ENCODE measurements at regions not wholly inside any gene's neighbourhood (a gene's known extent, or its start where the extent isn't known, plus 50 kb on each side); places are given as distances from the start of the nearest gene placed in this dataset.
"Not testable (repeated sequence)": the region's sequence is repeated elsewhere in the genome, so short reads cannot be mapped to it uniquely, and the experiment has no call there.

DNA sequence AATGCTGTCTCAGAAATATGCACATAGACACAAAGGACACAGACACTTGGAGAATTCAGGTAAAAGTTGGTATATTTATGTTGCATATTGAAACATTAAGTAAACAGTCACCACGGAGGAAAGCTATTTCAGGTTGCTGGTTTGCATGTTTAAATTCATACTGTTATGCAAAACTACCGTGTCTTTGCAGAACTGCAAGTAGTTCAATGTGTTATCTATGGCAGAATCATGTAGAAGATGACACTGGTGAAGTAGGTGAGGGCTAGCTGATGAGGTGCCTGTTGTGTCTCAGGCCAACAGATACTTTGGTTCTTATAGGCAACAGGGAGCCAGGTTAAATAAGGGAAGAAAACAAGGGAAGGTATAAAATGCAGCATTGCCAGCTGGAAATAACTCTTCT is 511.3 kb downstream of the DIPK2A start:
- Histone ChIP-seq H3K9me3 (no peaks in the 10 kb centered on the region), H3K36me3 (replicated peaks in 1 of 2; ENCODE audit: insufficient read depth in 1 of 2, low read depth in 2 of 2) (no peaks in the 10 kb centered on the region), H3K27ac (no peak overlapping the region), H3K4me1 (no peaks in the 10 kb centered on the region), H3K27me3 (no peaks in the 10 kb centered on the region), H3K4me3 (no peak overlapping the region)
- ATAC-seq (no peak), DNase-seq (no peak)
- intact Hi-C loops (cut with DNase I) = no loop called here
- WGBS, 2 donors = 41 to 53% methylated on average over 2 of the region's 2 CpGs
- TF ChIP-seq, protein P1, sequence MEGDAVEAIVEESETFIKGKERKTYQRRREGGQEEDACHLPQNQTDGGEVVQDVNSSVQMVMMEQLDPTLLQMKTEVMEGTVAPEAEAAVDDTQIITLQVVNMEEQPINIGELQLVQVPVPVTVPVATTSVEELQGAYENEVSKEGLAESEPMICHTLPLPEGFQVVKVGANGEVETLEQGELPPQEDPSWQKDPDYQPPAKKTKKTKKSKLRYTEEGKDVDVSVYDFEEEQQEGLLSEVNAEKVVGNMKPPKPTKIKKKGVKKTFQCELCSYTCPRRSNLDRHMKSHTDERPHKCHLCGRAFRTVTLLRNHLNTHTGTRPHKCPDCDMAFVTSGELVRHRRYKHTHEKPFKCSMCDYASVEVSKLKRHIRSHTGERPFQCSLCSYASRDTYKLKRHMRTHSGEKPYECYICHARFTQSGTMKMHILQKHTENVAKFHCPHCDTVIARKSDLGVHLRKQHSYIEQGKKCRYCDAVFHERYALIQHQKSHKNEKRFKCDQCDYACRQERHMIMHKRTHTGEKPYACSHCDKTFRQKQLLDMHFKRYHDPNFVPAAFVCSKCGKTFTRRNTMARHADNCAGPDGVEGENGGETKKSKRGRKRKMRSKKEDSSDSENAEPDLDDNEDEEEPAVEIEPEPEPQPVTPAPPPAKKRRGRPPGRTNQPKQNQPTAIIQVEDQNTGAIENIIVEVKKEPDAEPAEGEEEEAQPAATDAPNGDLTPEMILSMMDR (IDR thresholded peaks at IDR 0.05) = no peak
- no peak for TF ChIP-seq POLR2A (IDR thresholded peaks at IDR 0.05)

DNA sequence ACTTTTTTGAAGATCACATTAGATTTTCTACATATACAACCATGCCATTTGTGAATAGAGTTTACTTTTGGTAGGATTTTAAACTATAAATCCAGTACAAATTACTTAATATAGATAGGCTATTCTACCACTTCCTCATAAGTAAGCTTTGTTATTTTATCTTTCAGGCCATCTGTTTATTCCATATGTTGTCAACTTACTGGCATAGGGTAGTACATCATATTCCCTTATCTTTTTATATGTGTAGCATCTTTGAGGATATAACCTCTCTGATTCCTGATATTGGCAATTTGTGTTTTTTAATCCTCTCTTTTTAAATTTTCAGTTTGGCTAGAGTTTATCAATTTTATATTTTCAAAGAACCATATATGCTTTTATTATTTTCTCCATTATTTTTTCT is 515.4 kb downstream of the DIPK2A start:
- no peak for TF ChIP-seq POLR2A (IDR thresholded peaks at IDR 0.05)
- TF ChIP-seq, protein P1 (IDR thresholded peaks at IDR 0.05) = no peak
- no peak for DNase-seq
- ATAC-seq = no peak

DNA sequence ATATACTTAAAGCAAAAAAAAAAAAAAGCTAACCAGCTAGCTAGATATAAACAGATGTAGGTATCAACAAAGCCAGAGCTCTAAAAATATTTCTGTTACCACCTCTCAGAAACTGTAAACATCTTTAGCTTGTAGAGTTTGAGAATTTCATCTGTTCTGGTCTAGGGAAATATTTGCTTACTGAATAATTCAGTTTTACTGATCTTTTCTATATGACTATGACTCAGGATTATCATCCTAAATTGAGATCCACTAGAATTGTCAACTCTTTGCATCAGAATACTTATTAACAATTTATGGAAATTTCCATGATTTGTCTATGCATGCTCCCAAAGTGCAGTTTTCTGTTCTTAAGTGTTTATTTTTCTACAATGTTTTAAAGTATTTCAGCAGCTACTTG is 517.3 kb downstream of the DIPK2A start:
- intact Hi-C loops (cut with DNase I) = no loop called here
- ATAC-seq (no peak), DNase-seq (no peak)
- Histone ChIP-seq H3K4me1 (no peaks in the 10 kb centered on the region), H3K36me3 (replicated peaks in 1 of 2; ENCODE audit: insufficient read depth in 1 of 2, low read depth in 2 of 2) (no peaks in the 10 kb centered on the region), H3K27me3 (no peaks in the 10 kb centered on the region), H3K9me3 (no peaks in the 10 kb centered on the region), H3K27ac (no peak overlapping the region), H3K4me3 (no peak overlapping the region)
- TF ChIP-seq, protein P1 (IDR thresholded peaks at IDR 0.05) = no peak
- TF ChIP-seq POLR2A (IDR thresholded peaks at IDR 0.05) = no peak

More for the DNA sequence above, 515.4 kb downstream of the DIPK2A start:
- H3K27me3 ChIP-seq = no peaks in the 10 kb centered on the region
- no peaks in the 10 kb centered on the region for H3K9me3 ChIP-seq
- no peaks in the 10 kb centered on the region for H3K4me1 ChIP-seq
- no peak overlapping the region for H3K4me3 ChIP-seq
- intact Hi-C loops (cut with DNase I) = no loop called here
- H3K36me3 ChIP-seq (replicated peaks in 1 of 2; ENCODE audit: insufficient read depth in 1 of 2, low read depth in 2 of 2) = no peaks in the 10 kb centered on the region
- no peak overlapping the region for H3K27ac ChIP-seq

DNA sequence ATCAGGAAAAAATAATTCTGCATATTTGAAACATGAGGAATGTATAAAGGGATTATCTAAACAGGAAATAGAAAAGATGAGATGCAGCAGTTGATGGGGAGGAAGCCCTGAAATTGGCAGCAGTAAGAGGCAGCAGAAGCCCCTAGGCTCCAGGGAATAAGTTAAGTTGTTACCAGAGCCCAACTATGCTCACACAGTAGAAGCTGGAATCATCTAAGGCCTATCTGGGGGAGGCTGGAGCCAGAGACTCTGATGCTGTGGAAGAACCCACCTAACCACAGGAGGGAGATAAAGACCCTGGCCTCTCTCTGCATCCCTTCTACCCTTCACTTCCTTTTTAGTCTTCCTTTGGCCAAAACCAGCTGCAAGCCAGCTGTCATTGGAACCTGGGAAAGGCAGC is 519.7 kb downstream of the DIPK2A start:
- intact Hi-C loops (cut with DNase I) = no loop called here
- Histone ChIP-seq H3K9me3 (no peaks in the 10 kb centered on the region), H3K27me3 (no peaks in the 10 kb centered on the region), H3K27ac (no peak overlapping the region), H3K4me3 (no peak overlapping the region), H3K36me3 (replicated peaks in 1 of 2; ENCODE audit: insufficient read depth in 1 of 2, low read depth in 2 of 2) (no peaks in the 10 kb centered on the region), H3K4me1 (no peaks in the 10 kb centered on the region)
- ATAC-seq (no peak), DNase-seq (no peak)
- TF ChIP-seq POLR2A (IDR thresholded peaks at IDR 0.05) = no peak
- TF ChIP-seq, protein P1 (IDR thresholded peaks at IDR 0.05) = no peak

DNA sequence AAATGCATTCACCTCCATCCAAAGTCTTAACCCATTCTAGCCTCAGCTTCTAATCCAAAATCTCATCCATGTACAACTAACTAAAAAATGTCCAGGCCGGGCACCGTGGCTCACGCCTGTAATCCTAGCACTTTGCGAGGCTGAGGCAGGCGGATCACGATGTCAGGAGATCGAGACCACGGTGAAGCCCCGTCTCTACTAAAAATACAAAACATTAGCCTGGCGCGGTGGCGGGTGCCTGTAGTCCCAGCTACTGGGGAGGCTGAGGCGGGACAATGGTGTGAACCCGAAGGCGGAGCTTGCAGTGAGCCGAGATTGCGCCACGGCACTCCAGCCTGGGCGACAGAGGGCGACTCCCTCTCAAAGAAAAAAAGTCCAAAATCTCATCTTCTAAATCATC is 523.0 kb downstream of the DIPK2A start:
- intact Hi-C loops (cut with DNase I); DNase-seq; H3K27me3 ChIP-seq; H3K36me3 ChIP-seq (replicated peaks in 1 of 2; ENCODE audit: insufficient read depth in 1 of 2, low read depth in 2 of 2); H3K27ac ChIP-seq; H3K4me1 ChIP-seq; H3K4me3 ChIP-seq; H3K9me3 ChIP-seq; ATAC-seq: not testable (repeated sequence)
- WGBS, 2 donors = 86 to 93% methylated on average over 20 of the region's 20 CpGs

All from body of pancreas (tissue), 4 donors.